GM18867 (cell line): ENCODE measurements at regions not wholly inside any gene's neighbourhood (a gene's known extent, or its start where the extent isn't known, plus 50 kb on each side); places are given as distances from the start of the nearest gene placed in this dataset.

Experiments used
- ATAC-seq: cut with Tn5 transposase; IDR thresholded peaks from one replicate; pipeline ENCODE4 v1.9.1; 2021; ENCODE audit warnings: mild to moderate bottlenecking, moderate library complexity; ENCODE audit not compliant: unreplicated experiment

- no peak for ATAC-seq
Measured at GRCh38 chr13:67867206-67867605, 637.1 kb upstream of the PCDH9 start.

GRCh38 chr13:67860315-67860714, 630.2 kb upstream of the PCDH9 start:
- ATAC-seq, result no peak

- no peak for ATAC-seq
Measured at GRCh38 chr13:67859904-67860303, 629.8 kb upstream of the PCDH9 start.

DNA sequence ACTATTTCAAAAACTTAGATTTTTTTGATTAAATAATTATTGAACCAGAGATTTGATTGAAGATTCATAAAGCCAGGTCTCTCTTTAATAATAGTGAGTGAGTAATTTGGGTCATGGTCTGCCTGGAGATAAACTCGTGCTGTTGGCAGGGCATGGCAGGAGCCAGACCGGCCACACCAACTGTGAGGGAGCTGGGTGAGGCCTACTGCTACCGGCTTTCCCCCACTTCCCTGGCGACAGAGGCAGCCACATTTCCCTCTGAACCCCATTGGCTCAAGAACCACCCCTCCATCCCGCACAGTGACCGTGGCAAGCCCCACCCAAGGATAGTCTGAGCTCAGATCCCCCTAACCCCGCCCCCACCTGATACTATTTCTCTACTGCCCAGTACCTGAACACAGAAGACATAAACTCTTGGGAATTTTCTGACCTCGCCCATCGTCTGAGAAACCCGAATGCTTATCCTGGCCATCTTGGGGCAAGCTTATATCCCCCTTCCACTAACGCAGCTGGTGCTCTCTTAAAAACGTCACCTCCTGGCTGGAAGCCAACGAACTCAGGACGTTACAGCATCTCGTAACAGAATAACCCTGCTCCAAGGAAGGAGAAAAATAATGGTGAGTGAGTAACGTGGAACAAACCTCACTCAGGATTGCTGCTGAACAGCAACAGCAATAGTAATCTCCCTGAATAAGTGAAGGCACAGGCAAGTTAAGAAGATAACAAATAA, 627.6 kb upstream of the PCDH9 start:
- no peak for ATAC-seq

GRCh38 chr13:67856955-67857354, 626.8 kb upstream of the PCDH9 start:
- ATAC-seq, result no peak

DNA sequence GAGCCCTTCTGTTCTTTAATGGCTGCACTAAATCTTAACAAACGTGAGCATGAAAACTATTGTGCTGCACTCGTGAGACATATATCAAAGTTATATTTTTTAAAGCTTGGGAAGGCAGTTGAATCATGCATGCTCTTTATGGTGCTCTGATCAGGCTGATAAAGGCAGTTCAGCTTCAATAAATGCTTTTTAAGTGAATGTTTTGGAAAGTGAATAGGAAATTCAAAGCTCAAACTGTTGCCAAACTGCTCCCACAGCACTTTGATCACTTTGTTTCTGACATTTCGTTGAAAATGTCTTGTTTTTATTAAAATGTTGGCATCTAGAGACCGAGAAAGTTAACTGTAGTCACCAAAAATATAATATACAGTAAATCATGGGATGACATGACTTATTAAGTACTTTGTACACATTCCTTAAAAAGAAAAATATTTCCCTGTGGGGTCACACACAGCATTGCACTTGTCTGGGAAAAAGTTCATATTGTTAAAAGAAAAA, 625.7 kb upstream of the PCDH9 start:
- ATAC-seq, result no peak

- ATAC-seq, result no peak
Measured at GRCh38 chr13:67854990-67855389, 624.9 kb upstream of the PCDH9 start.

- no peak for ATAC-seq
Measured at GRCh38 chr13:67844574-67844973, 614.4 kb upstream of the PCDH9 start.

- ATAC-seq, result no peak
Measured at GRCh38 chr13:67841071-67841470, 610.9 kb upstream of the PCDH9 start.

DNA sequence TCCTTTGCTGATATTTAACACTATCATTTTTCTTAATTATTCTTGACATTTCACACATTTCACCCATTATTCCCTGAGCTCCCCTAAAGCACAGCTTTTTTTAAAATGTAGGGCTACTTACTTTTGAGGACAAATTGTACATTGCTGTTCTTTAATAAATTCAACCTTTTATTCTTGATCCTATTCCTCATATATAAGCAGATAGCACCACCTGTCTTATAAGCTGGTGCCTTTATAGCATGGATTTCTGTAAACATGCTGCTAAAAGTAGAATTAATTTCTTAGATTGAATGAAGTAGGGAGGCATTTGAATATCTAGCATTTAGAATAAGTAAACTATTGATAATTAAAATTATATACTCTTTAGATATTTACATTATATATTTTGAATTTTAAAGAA, 603.4 kb upstream of the PCDH9 start:
- ATAC-seq, result no peak

GRCh38 chr13:67829641-67830040, 599.5 kb upstream of the PCDH9 start:
- no peak for ATAC-seq

GRCh38 chr13:67827992-67828391, 597.9 kb upstream of the PCDH9 start:
- ATAC-seq, result no peak

DNA sequence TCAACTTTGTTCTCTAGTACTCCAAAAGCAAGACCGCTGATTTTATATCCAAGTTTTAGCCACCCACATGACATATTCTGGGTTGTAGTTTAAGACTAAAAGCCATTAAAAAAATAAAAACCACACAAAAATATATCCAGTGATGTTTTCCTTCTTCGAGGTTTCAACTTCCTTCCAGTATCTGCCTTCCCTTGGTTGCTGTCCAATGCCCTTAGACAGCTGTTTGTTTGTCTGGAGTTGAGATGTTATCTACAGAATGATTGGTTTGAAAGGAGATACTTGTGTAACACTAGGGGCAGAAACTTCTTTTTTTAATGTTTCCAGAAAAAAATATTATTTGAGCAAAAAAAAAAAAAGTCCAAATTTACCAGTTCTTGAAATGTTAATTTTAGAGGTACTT, 591.5 kb upstream of the PCDH9 start:
- no peak for ATAC-seq

DNA sequence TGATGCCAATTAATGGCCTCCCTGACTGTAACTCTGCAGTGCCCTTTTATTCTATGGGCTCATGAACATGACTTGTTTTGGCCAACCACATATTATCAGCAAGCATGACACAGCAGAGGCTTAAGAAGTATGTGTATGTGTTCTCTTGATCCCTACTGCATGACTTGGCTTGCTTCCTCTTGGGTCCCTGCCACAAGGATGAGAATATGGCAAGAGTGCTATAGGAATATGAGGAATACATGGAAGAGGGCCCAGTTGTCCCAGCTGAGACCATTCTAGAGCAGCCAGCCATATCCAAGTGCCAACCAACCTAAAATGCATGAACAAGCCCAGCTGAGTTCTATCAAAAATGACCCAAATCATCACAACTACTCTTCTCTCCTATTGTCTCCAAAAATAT, 576.7 kb upstream of the PCDH9 start:
- ATAC-seq, result no peak

- no peak for ATAC-seq
Measured at GRCh38 chr13:67803118-67803517, 573.0 kb upstream of the PCDH9 start.

GRCh38 chr13:67792151-67792676, 562.1 kb upstream of the PCDH9 start:
- no peak for ATAC-seq

DNA sequence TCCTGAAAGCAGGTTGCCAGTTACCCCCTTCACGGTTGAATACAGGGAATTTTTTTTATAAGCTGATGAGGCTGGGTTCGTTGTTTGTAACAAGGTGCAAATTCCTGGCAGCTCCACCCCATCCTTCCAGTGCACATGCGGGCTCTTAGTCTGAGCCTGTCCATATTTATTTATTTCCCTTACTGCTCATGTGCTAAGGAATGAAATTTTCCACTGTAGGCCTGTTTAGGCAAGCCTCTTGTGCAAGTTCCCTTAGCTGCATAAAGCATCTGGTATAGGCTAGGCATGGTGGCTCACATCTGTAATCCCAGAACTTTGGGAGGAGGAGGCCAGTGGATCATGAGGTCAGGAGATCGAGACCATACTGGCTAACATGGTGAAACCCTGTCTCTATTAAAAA, 560.9 kb upstream of the PCDH9 start:
- ATAC-seq, result no peak

GRCh38 chr13:67776151-67776550, 546.0 kb upstream of the PCDH9 start:
- no peak for ATAC-seq

DNA sequence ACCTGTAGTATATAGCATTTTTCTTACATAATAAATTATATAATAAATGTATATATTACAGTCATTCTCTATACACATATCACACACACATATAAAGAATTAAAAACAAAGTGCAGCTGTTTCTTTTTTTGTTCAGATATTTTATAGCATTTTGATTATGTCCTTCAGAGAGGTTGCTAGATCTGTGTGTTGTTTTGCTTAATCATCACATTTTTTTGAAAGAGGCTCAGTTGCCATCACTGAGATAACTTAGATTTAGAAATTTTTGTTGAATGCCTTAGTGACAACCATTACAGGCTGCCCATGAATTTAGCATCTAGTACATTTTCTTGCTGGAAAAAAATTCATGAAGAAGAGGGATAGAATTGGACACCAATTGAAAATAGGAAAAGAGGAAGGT, 545.2 kb upstream of the PCDH9 start:
- ATAC-seq, result no peak

DNA sequence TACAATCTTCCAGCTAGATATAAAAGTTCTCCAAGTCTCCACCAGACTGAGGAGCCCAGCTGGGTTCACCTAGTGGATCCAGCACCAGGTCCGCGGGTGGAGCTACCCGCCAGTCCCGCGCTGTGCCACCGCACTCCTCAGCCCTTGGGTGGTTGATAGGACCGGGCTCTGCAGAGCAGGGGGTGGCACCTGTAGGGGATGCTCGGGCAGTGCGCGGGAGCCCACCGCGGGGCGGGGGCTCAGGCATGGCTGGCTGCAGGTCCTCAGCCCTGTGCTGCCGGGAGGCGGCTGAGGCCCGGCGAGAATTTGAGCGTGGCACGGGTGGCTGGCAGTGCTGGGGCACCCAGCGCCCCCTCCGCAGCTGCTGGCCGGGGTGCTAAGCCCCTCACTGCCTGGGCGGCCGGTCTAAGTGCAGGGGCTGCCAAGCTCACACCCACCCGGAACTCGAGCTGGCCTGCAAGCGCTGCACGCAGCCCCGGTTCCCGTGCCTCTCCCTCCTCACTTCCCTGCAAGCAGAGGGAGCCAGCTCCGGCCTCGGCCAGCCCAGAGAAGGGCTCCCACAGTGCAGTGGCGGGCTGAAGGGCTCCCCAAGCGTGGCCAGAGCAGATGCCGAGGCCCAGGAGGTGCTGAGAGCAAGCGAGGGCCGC, 542.8 kb upstream of the PCDH9 start:
- no peak for ATAC-seq

GRCh38 chr13:67771106-67771505, 541.0 kb upstream of the PCDH9 start:
- ATAC-seq, result no peak

DNA sequence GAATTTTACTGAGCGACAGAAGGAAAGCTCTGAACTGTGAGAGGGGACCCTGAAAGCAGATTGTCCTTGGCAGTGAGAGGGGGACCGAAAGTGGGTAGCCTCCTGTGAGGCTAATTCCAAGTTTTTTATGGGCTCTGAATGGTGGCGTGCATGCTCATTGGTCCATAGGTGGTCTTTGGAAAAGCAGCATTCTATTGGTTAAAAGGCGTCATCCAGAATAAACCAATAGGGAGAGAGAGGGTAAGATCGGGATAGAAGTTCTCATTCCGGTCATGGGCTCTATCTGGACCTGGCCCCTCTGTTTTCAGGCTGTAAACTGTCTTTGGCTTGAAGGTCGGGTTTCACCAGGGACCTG, 539.8 kb upstream of the PCDH9 start:
- ATAC-seq, result no peak
